Mesendoderm (in vitro differentiated cells): ENCODE measurements at regions not wholly inside any gene's neighbourhood (a gene's known extent, or its start where the extent isn't known, plus 50 kb on each side); places are given as distances from the start of the nearest gene placed in this dataset.

Experiments
- DNase-seq: peaks from one replicate; pipeline ENCODE4 v3.0.0; 2013
- H2AK5ac ChIP-seq: 2 replicates; pipeline ENCODE4 v1.6.1; 2013; ENCODE audit warnings: low read length, inconsistent platforms
- H2BK120ac ChIP-seq: 2 replicates; pipeline ENCODE4 v1.6.1; 2013; ENCODE audit warnings: low read depth, mild to moderate bottlenecking, low read length, moderate library complexity, mixed read lengths
- H2BK15ac ChIP-seq: replicated peaks from 2 replicates; pipeline ENCODE4 v1.6.1; 2013; ENCODE audit warnings: low read depth, mild to moderate bottlenecking, moderate library complexity
- H2BK5ac ChIP-seq: 2 replicates; pipeline ENCODE4 v1.6.1; 2013; ENCODE audit warnings: low read length, inconsistent platforms
- H3K18ac ChIP-seq: 2 replicates; pipeline ENCODE4 v1.6.1; 2013; ENCODE audit warnings: mild to moderate bottlenecking, low read length, mixed read lengths
- H3K23ac ChIP-seq: one replicate; pipeline ENCODE4 v1.6.1; 2013; ENCODE audit warnings: low read length
- H3K27ac ChIP-seq: 2 replicates; pipeline ENCODE4 v1.5.1; 2013; ENCODE audit warnings: low read depth, mild to moderate bottlenecking, inconsistent platforms, low read length, moderate library complexity
- H3K27me3 ChIP-seq: 2 replicates; pipeline ENCODE4 v1.6.1; 2013; ENCODE audit warnings: low read length, control low read depth, mild to moderate bottlenecking, inconsistent platforms; ENCODE audit not compliant: insufficient read depth, poor library complexity
- H3K36me3 ChIP-seq: 2 replicates; pipeline ENCODE4 v1.6.1; 2013; ENCODE audit warnings: low read length, inconsistent platforms; ENCODE audit not compliant: control insufficient read depth, insufficient read depth
- H3K4ac ChIP-seq: one replicate; pipeline ENCODE4 v1.6.1; 2013; ENCODE audit warnings: low read depth, mild to moderate bottlenecking, low read length, moderate library complexity
- H3K4me1 ChIP-seq: 2 replicates; pipeline ENCODE4 v1.6.1; 2013; ENCODE audit warnings: low read depth, low read length, inconsistent platforms; ENCODE audit not compliant: control insufficient read depth
- H3K4me2 ChIP-seq: 2 replicates; pipeline ENCODE4 v1.6.1; 2013; ENCODE audit warnings: low read length
- H3K4me3 ChIP-seq: 2 replicates; pipeline ENCODE4 v1.5.1; 2013; ENCODE audit warnings: mild to moderate bottlenecking, low read length
- H3K56ac ChIP-seq: one replicate; pipeline ENCODE4 v1.6.1; 2013; ENCODE audit warnings: low read length
- H3K79me1 ChIP-seq: 2 replicates; pipeline ENCODE4 v1.6.1; 2013; ENCODE audit warnings: low read length, inconsistent platforms
- H3K79me2 ChIP-seq: 2 replicates; pipeline ENCODE4 v1.6.1; 2013; ENCODE audit warnings: mild to moderate bottlenecking, low read length; ENCODE audit not compliant: control insufficient read depth, insufficient read depth
- H3K9ac ChIP-seq: 2 replicates; pipeline ENCODE4 v1.6.1; 2013; ENCODE audit warnings: low read length, inconsistent platforms
- H4K5ac ChIP-seq: one replicate; pipeline ENCODE4 v1.6.1; 2013; ENCODE audit warnings: low read length
- H4K8ac ChIP-seq: one replicate; pipeline ENCODE4 v1.6.1; 2013; ENCODE audit warnings: low read depth, mild to moderate bottlenecking, control low read depth, low read length, moderate library complexity
- WGBS: extraction: QIAGEN DNeasy Blood & Tissue Kit; methylation state at CpG from one replicate; pipeline ENCODE4 v1.1.7; 2013; ENCODE audit warnings: low lambda C conversion rate, missing lambda C conversion rate; ENCODE audit not compliant: insufficient coverage; ENCODE audit errors: extremely low coverage; 5-methylcytosine and 5-hydroxymethylcytosine counted together

DNA sequence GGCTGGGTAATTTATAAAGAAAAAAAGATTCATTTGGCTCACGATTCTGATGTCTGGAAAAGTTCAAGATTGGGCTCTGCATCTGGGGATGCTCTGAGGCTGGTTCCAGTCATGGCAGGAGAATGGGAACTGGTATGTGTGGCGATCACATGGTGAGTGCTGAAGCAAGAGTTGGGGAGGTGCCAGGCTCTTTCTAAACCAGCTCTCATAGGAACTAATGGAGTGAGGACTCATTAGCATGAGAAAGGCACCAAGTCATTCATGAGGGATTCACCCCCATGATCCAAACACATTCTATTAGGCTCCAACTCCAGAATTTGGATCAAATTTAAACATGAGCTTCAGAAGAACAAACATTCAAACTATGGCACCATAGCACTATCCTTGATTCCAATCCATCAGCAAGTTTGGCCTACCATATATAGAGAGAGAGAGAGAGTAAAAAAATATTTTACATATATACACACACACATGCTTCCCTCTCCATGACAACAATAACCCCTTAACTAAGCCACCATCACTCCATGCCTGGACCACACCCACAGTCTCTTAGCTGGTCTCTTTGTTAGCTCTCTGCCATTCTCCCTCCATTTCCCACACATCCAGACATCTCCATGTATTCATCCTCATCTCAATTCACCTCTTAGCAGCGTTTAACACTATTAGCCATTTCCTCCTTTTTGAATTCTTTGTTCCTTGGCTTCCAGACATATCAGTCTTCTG is 57.9 kb downstream of the NPY start:
- no peaks in the 10 kb centered on the region for H3K79me2 ChIP-seq
- DNase-seq = no peak
- H3K79me1 ChIP-seq = no peaks in the 10 kb centered on the region
- H3K36me3 ChIP-seq = no peaks in the 10 kb centered on the region
- no peak overlapping the region for H2BK120ac ChIP-seq
- no peak overlapping the region for H3K9ac ChIP-seq
- H2BK15ac ChIP-seq = no peak overlapping the region
- WGBS = no CpG with 5 or more reads among the region's 3 CpGs
- H4K5ac ChIP-seq = no peak overlapping the region
- H3K4me1 ChIP-seq = peaks cover 3% of the 10 kb centered on the region
- H3K56ac ChIP-seq = no peak overlapping the region
- no peak overlapping the region for H3K27ac ChIP-seq
- H3K4ac ChIP-seq = no peak overlapping the region
- H3K4me2 ChIP-seq = no peak overlapping the region
- H3K27me3 ChIP-seq = no peaks in the 10 kb centered on the region
- H3K18ac ChIP-seq = no peak overlapping the region
- H4K8ac ChIP-seq = no peak overlapping the region
- no peak overlapping the region for H3K23ac ChIP-seq
- no peak overlapping the region for H2AK5ac ChIP-seq
- H2BK5ac ChIP-seq = no peak overlapping the region
- no peak overlapping the region for H3K4me3 ChIP-seq

DNA sequence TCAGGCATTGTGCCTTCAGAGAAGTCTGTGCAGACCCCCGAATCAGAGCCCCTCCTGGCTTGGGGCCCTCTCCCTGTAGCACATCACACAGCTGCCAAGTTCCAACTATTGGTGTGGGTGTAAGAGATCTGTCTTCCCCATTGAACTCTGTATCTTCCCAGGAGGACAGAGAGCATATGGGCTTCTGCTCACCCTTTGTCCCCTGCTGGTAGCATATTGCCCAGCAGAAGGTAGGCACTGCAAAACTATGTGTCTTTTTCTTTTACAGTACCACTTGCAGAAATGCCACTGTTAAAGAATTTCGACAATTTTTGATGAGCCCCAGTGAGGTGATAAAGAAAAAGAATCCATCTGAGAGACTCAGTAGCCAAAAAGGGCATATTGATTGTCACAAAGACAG is 59.6 kb downstream of the NPY start:
- Histone ChIP-seq H4K8ac (no peak overlapping the region), H3K4me1 (no peaks in the 10 kb centered on the region), H3K23ac (no peak overlapping the region), H3K4ac (no peak overlapping the region), H3K79me1 (no peaks in the 10 kb centered on the region), H2BK15ac (no peak overlapping the region), H3K36me3 (no peaks in the 10 kb centered on the region), H2BK120ac (no peak overlapping the region), H3K4me3 (no peak overlapping the region), H2BK5ac (no peak overlapping the region), H3K56ac (no peak overlapping the region), H3K27me3 (no peaks in the 10 kb centered on the region), H3K18ac (no peak overlapping the region), H3K27ac (no peak overlapping the region), H3K79me2 (no peaks in the 10 kb centered on the region), H4K5ac (no peak overlapping the region), H3K4me2 (no peak overlapping the region), H3K9ac (no peak overlapping the region), H2AK5ac (no peak overlapping the region)
- no peak for DNase-seq
- no CpG with 5 or more reads among the region's 2 CpGs for WGBS

DNA sequence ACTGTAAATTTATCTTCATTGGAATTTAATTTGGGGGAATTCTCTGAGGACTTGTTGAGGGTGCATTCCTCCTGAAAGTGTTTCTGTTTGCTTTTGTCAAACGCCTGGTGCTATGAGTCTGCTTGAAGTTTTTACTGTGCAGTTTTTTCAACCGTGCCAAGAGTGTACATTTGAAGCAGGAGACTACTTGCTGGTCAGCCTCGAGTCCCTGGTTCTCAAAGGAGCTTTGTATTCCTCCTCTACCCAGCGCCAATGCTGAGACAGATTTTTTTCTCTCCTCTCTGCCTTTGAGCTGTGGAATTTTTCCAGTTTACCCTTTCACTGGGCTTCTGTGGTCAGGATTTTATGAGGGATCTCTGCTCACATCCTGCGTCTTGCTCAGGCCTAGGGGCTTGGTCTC is 62.1 kb downstream of the NPY start:
- Histone ChIP-seq H3K56ac (no peak overlapping the region), H2BK5ac (no peak overlapping the region), H2AK5ac (no peak overlapping the region), H4K8ac (no peak overlapping the region), H3K4me2 (no peak overlapping the region), H2BK15ac (no peak overlapping the region), H3K23ac (no peak overlapping the region), H4K5ac (no peak overlapping the region), H3K79me1 (no peaks in the 10 kb centered on the region), H2BK120ac (no peak overlapping the region), H3K4me3 (no peak overlapping the region), H3K18ac (no peak overlapping the region), H3K27me3 (no peaks in the 10 kb centered on the region), H3K36me3 (no peaks in the 10 kb centered on the region), H3K9ac (no peak overlapping the region), H3K79me2 (no peaks in the 10 kb centered on the region), H3K4me1 (no peaks in the 10 kb centered on the region), H3K4ac (no peak overlapping the region), H3K27ac (no peak overlapping the region)
- no peak for DNase-seq
- no CpG with 5 or more reads among the region's 5 CpGs for WGBS

DNA sequence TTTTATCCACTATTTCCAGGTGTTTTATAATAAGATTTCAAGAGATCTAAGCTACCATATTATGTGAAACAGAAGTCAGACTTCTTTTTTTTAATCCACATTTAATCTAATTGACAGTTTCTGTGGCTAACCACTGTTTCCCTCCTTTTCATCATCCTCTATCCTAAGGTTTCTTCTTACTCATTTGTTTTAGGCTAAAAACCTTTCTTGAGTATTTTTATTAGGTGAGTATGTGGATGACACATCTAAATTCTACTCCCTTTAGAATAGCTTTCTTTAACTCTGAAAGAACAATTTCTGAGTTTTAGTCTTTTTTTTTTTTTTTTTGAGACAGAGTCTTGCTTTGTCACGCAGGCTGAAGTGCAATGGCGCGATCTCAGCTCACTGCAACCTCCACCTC is 62.7 kb downstream of the NPY start:
- DNase-seq = no peak
- Histone ChIP-seq H3K27me3 (no peaks in the 10 kb centered on the region), H4K8ac (no peak overlapping the region), H2BK5ac (no peak overlapping the region), H2AK5ac (no peak overlapping the region), H3K27ac (no peak overlapping the region), H3K18ac (no peak overlapping the region), H3K36me3 (no peaks in the 10 kb centered on the region), H3K4ac (no peak overlapping the region), H3K4me2 (no peak overlapping the region), H2BK15ac (no peak overlapping the region), H3K79me1 (no peaks in the 10 kb centered on the region), H2BK120ac (no peak overlapping the region), H3K79me2 (no peaks in the 10 kb centered on the region), H3K4me3 (no peak overlapping the region), H3K56ac (no peak overlapping the region), H4K5ac (no peak overlapping the region), H3K23ac (no peak overlapping the region), H3K9ac (no peak overlapping the region), H3K4me1 (no peaks in the 10 kb centered on the region)
- WGBS = no CpG with 5 or more reads among the region's 3 CpGs

DNA sequence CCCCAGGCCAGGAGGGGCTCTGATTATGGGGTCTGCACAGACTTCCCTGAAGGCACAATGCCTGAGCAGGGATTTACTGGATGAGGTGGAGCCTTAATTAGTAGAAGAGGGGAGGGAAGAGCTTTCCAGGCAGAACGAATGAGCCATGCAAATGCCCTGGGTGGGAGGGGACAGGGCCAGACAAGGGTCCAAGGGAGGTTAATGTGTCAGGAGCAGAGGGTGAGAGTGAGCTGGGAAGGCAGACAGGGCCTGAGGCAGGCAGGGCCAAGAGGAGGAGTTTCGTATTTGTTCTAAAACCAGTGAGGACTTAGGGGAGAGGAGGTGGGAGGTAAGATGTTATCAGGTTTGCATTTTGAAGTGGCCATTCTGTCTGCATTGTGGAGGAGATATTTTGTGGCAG is 65.3 kb downstream of the NPY start:
- H3K9ac ChIP-seq = no peak overlapping the region
- H3K4me1 ChIP-seq = no peaks in the 10 kb centered on the region
- H3K4ac ChIP-seq = no peak overlapping the region
- no peak overlapping the region for H3K4me2 ChIP-seq
- H3K27me3 ChIP-seq = no peaks in the 10 kb centered on the region
- H3K79me2 ChIP-seq = no peaks in the 10 kb centered on the region
- H3K27ac ChIP-seq = no peak overlapping the region
- no peak overlapping the region for H4K8ac ChIP-seq
- peak; percentile 84 for DNase-seq
- no peak overlapping the region for H4K5ac ChIP-seq
- H3K79me1 ChIP-seq = no peaks in the 10 kb centered on the region
- no CpG with 5 or more reads among the region's 2 CpGs for WGBS
- no peak overlapping the region for H2BK5ac ChIP-seq
- H3K56ac ChIP-seq = no peak overlapping the region
- H2BK120ac ChIP-seq = no peak overlapping the region
- no peak overlapping the region for H3K18ac ChIP-seq
- H2AK5ac ChIP-seq = no peak overlapping the region
- no peaks in the 10 kb centered on the region for H3K36me3 ChIP-seq
- H2BK15ac ChIP-seq = no peak overlapping the region
- no peak overlapping the region for H3K4me3 ChIP-seq
- H3K23ac ChIP-seq = no peak overlapping the region

DNA sequence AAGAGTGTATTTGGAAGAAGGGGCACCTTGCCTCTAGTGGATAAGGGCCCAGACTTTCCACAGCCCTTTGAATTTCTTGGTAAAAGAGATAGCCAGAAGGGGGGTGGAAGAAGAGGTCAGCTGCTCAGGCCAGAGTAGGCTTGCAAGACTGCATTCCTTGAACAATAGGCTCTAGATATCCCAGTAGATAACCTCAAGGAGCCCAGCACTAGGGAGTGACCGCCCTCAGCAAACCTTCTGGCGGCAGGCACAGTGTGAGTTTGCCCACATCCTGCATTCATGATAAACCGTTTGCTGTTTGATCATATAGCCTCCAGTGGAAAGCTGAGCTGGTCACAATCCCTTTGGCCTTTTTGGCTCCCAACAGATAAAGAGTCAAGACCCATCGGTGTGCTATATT is 70.5 kb downstream of the NPY start:
- H3K79me1 ChIP-seq = no peaks in the 10 kb centered on the region
- no peak overlapping the region for H2AK5ac ChIP-seq
- no peak overlapping the region for H2BK5ac ChIP-seq
- H2BK120ac ChIP-seq = no peak overlapping the region
- H3K56ac ChIP-seq = no peak overlapping the region
- no peaks in the 10 kb centered on the region for H3K36me3 ChIP-seq
- H3K27ac ChIP-seq = no peak overlapping the region
- H3K4me2 ChIP-seq = no peak overlapping the region
- H2BK15ac ChIP-seq = no peak overlapping the region
- H3K18ac ChIP-seq = no peak overlapping the region
- WGBS = no CpG with 5 or more reads among the region's 4 CpGs
- H3K4me1 ChIP-seq = no peaks in the 10 kb centered on the region
- no peak overlapping the region for H4K5ac ChIP-seq
- no peak overlapping the region for H3K9ac ChIP-seq
- H3K27me3 ChIP-seq = no peaks in the 10 kb centered on the region
- H3K4ac ChIP-seq = no peak overlapping the region
- no peak overlapping the region for H4K8ac ChIP-seq
- peak; percentile 44 for DNase-seq
- H3K4me3 ChIP-seq = no peak overlapping the region
- no peak overlapping the region for H3K23ac ChIP-seq
- H3K79me2 ChIP-seq = no peaks in the 10 kb centered on the region
